RCC 7860 (cell line): ENCODE measurements at regions not wholly inside any gene's neighbourhood (a gene's known extent, or its start where the extent isn't known, plus 50 kb on each side); places are given as distances from the start of the nearest gene placed in this dataset.

ENCODE experiments used
- DNase-seq: peaks from one replicate; pipeline ENCODE4 v3.0.0-alpha.2; 2015; ENCODE audit warnings: low spot score
- FAIRE-seq: peaks from 2 replicates; lab custom pipeline; 2012; peaks lifted over from hg19 to GRCh38; lab: Jason Lieb, UNC

- FAIRE-seq: no peak
- DNase-seq: no peak
Measured at GRCh38 chr3:18127859-18128681, 297.1 kb downstream of the SATB1 start.

DNA sequence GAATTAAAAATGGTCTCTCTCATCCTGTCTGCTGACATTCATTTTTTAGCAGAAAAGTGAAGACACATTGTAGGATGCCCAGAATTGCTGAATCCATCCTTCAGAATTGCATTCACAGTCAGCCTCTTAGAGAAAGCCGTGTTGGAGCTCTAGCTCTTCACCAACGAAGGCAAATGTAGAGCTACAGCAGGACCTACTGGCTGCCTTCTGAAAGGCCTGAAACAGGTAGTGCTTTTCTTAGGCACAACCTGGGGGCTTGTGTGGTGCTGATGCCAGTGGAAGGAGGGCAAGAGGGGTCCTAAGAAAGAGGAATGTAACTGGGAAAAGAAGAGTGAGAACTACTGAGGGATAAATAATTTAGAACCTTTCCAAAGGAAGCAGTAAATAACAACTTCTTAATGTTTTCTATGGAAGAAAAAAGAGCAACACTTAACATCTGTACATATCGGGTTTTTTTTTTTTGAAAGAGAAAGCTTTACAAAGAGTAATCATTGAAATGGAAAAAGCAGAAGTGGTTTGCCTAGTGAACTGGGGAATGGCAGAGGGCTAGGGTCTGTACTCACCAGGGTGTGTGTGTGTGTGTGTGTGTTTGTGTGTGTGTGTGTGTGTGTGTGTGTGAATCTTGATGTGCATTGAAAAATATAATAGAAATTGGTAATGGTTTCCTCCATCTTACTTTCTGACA is 297.8 kb downstream of the SATB1 start:
- FAIRE-seq (no peak), DNase-seq (no peak)

DNA sequence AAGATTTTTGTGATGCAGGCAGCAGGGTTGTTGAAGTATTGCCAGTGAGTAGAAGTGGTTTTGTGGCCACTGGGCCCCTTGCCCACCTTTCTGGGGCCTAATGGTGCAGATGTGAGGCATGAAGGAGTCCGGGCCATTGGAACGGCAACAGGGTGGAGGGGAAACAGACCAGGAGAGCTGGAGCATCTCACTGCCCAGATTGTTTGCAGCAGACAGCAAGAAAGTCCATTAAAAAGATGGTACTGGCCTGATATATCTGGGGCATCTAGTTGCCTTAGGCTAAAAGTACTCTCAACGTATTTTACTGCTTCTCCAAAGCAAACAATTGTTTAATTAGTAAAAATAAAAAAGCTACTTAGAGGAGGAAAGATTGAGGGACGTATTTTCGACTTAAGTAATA is 298.4 kb downstream of the SATB1 start:
- no peak for FAIRE-seq
- DNase-seq: no peak

GRCh38 chr3:18124501-18124900 is 300.6 kb downstream of the SATB1 start:
- FAIRE-seq: peak; percentile 79
- peak; percentile 72 for DNase-seq

DNA sequence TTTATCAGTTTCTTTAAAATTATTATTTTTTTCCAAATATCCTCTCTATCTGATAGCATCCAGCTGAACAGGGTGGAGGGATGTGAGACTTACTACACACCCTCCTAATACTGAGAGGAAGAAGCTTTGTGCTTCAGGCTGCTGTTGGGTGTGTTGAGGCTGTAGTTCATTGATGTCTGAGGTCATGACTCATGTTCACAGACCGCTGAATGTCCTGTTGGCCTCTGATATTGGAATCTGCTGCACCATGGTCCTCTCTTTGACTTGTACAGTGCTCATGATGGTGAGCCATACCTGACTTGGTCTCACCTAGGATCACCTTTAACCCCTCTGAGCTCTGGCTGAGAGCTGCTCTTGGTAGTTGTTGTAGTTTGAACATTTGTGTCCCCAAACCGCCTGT is 302.9 kb downstream of the SATB1 start:
- peak; percentile 64 for DNase-seq
- peak; percentile 76 for FAIRE-seq

GRCh38 chr3:18121020-18121419 is 304.1 kb downstream of the SATB1 start:
- no peak for FAIRE-seq

DNA sequence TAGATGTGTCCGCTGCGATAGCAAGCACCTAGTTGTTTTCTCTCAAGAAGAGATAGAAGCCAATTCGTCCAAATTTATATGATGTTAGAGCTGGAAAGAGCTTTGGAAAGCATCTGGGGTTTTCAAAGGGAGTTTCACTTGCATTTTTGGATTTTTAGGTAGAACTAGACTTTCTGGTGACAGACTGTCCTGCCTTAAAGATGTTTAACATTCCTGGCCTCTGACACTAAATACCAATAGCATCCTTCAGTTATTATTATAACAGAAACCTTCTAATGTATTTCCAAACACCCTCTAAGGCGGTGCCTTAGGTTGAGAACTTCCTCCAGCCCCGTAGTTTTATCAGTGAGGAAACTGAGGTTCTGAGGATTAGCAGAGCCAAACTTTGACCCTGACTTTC is 305.3 kb downstream of the SATB1 start:
- no peak for FAIRE-seq
- no peak for DNase-seq

More at GRCh38 chr3:18121020-18121419, 304.1 kb downstream of the SATB1 start:
- no peak for DNase-seq

- DNase-seq: no peak
- no peak for FAIRE-seq
Measured at GRCh38 chr3:18114894-18115293, 310.2 kb downstream of the SATB1 start.

- no peak for FAIRE-seq
- no peak for DNase-seq
Measured at GRCh38 chr3:18113417-18113816, 311.7 kb downstream of the SATB1 start.

DNA sequence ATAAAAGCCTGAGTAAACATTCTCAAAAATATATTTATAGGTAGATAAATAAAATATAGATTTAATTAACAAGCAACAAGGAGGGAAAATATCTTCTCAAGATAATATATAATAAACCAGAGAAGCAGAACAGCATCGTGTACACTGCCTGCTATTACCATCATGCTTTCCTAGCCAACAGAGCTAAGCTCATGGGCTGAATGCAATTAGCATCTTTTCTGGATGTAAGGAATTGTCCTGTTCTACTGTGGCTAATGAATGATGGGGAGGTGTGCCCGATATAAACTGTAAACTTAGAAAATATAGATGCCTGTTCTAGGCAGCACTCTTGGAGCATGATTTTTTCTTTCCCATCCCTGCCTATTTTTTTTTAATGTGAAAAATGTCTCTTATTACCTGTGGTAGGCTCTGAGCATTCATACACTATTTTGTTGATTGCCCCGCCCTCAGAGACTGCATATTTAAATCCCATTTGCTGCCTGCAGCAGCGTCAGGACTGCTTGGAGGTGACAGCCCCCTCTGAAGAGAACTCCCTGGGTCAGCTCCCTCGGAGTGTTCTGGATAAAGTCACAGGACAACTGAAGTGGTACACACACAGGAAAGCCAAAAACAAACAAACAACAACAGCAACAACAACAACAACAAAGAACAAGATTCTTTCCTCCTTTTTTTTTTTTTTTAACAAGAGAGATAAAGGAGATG is 312.3 kb downstream of the SATB1 start:
- FAIRE-seq (no peak), DNase-seq (no peak)

- FAIRE-seq (no peak), DNase-seq (no peak)
Measured at GRCh38 chr3:18111796-18112232, 313.3 kb downstream of the SATB1 start.

GRCh38 chr3:18103591-18103990 is 321.5 kb downstream of the SATB1 start:
- DNase-seq (no peak), FAIRE-seq (no peak)

DNA sequence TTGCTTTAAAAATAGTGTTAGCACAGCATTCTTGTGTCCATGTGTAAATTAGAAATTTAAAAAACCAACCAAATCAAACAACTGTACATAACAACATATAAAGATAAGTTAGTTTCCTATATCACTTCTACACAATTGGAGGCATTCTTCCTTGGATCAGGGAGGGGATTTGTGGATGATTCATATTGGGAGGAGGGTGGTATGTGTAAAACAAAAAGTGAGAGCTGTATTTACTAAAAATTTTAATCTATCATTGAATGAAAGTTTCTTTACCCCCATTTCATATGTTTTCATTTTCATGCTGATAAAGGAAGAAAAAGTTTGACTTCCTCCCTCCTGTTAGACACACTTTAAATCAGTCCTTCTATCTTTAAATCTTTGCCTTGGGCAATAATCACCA is 325.0 kb downstream of the SATB1 start:
- no peak for FAIRE-seq
- DNase-seq: no peak

DNA sequence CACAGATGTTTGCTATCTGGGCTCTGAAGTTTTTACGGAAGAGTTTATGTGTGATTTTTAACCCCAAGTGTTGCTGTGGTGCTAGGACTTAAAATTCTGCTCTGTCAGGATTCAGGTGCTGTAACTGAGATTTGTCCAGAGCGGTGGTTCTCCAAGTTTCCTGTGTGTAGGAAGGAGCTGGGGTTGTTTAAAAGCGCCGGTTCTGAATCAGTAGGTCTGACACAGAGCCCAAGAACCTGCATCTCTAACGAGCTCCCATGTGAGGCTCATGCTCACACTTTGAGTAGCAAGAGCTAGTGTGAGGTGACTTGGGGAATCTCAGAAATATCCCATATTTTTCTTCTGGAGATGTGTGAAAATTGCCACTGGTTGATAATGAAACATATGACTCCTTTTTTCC is 325.5 kb downstream of the SATB1 start:
- DNase-seq (peak; percentile 60), FAIRE-seq (no peak)

- peak; percentile 90 for DNase-seq
- FAIRE-seq: peak; percentile 93
Measured at GRCh38 chr3:18098960-18099587, 326.1 kb downstream of the SATB1 start.

DNA sequence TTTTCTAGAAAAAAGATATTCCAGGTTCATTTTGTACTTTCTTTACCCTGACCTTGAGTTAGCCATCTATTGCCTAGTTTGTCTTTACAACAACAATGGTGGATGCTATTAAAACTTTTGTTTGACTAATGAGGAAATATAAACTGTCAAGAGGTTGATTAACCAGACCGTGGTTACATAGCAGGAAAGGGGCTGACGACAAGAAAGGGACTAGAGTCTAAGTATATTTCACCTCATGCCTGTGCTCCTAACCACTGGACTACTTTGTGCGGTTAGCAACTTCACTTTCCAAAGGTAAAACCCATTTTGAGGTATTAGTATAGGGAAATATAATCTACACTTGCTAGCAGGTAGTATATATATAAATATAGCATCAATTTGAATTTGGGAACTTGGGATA is 327.1 kb downstream of the SATB1 start:
- DNase-seq: no peak
- FAIRE-seq: no peak

DNA sequence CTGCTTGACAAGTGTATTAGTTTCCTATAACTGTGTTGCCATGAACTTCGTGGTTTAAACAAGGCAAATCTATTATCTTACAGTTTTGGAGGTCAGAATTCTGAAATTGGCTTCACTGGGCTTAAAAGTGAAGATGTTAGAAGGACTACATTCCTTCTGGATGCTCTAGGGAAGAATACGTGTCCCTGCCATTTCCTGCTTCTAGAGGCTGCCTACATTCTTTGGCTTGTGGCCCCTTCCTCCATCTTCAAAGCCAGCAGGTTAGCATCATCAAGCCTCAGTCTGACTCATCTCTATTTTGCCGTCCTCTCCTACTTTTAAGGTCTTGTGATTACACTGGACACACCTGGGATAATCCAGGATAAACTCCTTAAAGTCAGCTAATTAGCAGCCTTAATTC is 327.7 kb downstream of the SATB1 start:
- DNase-seq (no peak), FAIRE-seq (no peak)

GRCh38 chr3:18092726-18093125 is 332.4 kb downstream of the SATB1 start:
- DNase-seq: no peak
- no peak for FAIRE-seq

- FAIRE-seq (no peak), DNase-seq (no peak)
Measured at GRCh38 chr3:18090377-18090776, 334.8 kb downstream of the SATB1 start.

DNA sequence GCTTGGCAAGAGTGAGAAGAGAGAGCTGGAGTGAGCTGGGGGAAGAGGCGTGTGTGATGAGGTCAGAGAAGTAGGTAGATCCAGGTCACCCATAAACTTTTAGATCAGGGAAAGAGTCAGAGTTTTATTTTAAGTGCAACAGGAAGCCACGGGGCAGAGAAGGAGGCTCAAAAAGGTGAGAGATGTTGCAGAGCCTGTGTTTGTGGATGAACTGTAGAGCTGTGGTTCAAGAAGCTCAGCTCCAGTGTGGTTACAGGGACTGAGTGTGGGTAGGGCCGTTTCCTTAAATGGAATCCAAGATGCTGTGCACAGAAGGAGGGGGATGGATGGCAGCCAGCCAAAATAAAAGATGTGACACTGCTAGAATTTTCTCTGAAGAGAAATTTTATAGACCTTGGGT is 337.2 kb downstream of the SATB1 start:
- no peak for DNase-seq

GRCh38 chr3:18086760-18087159 is 338.4 kb downstream of the SATB1 start:
- no peak for DNase-seq
- no peak for FAIRE-seq

More for the DNA sequence above, 337.2 kb downstream of the SATB1 start:
- FAIRE-seq: no peak
